Activated T-cell treated with anti-CD3 and anti-CD28 coated beads, Interleukin-2, amount 50 U/mL, for 48 hours (primary cell): ENCODE measurements at regions not wholly inside any gene's neighbourhood (a gene's known extent, or its start where the extent isn't known, plus 50 kb on each side); places are given as distances from the start of the nearest gene placed in this dataset.
"Not testable (repeated sequence)": the region's sequence is repeated elsewhere in the genome, so short reads cannot be mapped to it uniquely, and the experiment has no call there.

Experiments
- DNase-seq, 2 experiments: peaks; one replicate each; pipeline ENCODE4 v3.0.0-alpha.2; 2020

- no peak for DNase-seq
Measured at GRCh38 chr4:103842076-103842475, 122.3 kb upstream of the TACR3 start.

GRCh38 chr4:103810308-103810707, 90.5 kb upstream of the TACR3 start:
- DNase-seq, result not testable (repeated sequence)

- no peak for DNase-seq
Measured at GRCh38 chr4:103802766-103803165, 83.0 kb upstream of the TACR3 start.

GRCh38 chr4:103787057-103787456, 67.3 kb upstream of the TACR3 start:
- no peak for DNase-seq

- DNase-seq, result no peak
Measured at GRCh38 chr4:103786593-103786992, 66.8 kb upstream of the TACR3 start.

GRCh38 chr4:103786014-103786413, 66.2 kb upstream of the TACR3 start:
- DNase-seq, result no peak

GRCh38 chr4:103778221-103778620, 58.4 kb upstream of the TACR3 start:
- no peak for DNase-seq

- DNase-seq, result no peak
Measured at GRCh38 chr4:103774326-103774825, 54.6 kb upstream of the TACR3 start.

GRCh38 chr4:103773691-103774231, 54.0 kb upstream of the TACR3 start:
- DNase-seq, result no peak
